D721Med (cell line): ENCODE measurements at regions not wholly inside any gene's neighbourhood (a gene's known extent, or its start where the extent isn't known, plus 50 kb on each side); places are given as distances from the start of the nearest gene placed in this dataset.

Experiments used
- DNase-seq: peaks from one replicate; pipeline ENCODE4 v3.0.0; 2011; ENCODE audit warnings: low spot score; ENCODE audit not compliant: insufficient read length
- FAIRE-seq: peaks from 2 replicates; lab custom pipeline; 2011; peaks lifted over from hg19 to GRCh38; lab: Jason Lieb, UNC
- CTCF ChIP-seq: IDR thresholded peaks from 2 replicates; pipeline ENCODE4 v1.5.1; 2012; ENCODE audit warnings: mild to moderate bottlenecking, control low read depth; ENCODE audit not compliant: insufficient read depth; ENCODE audit errors: missing control alignments

GRCh38 chr1:61604261-61604660, 120.7 kb downstream of the TM2D1 start:
- FAIRE-seq = no peak
- no peak for TF ChIP-seq CTCF
- no peak for DNase-seq

GRCh38 chr1:61602663-61603062, 122.3 kb downstream of the TM2D1 start:
- no peak for FAIRE-seq
- no peak for TF ChIP-seq CTCF

GRCh38 chr1:61597601-61598000, 127.3 kb downstream of the TM2D1 start:
- TF ChIP-seq CTCF = no peak
- DNase-seq (no peak), FAIRE-seq (no peak)

More at GRCh38 chr1:61602663-61603062, 122.3 kb downstream of the TM2D1 start:
- DNase-seq = no peak

GRCh38 chr1:61593331-61593730, 131.6 kb downstream of the TM2D1 start:
- no peak for DNase-seq
- no peak for TF ChIP-seq CTCF
- no peak for FAIRE-seq

- TF ChIP-seq CTCF = no peak
- FAIRE-seq = no peak
- DNase-seq = no peak
These were observed 133.6 kb downstream of the TM2D1 start for GRCh38 chr1:61591351-61591750.

GRCh38 chr1:61588736-61589672, 135.9 kb downstream of the TM2D1 start:
- DNase-seq = no peak
- TF ChIP-seq CTCF = peak; percentile 88
- FAIRE-seq = peak; percentile 77

GRCh38 chr1:61585714-61586113, 139.2 kb downstream of the TM2D1 start:
- FAIRE-seq (no peak), DNase-seq (no peak)
- TF ChIP-seq CTCF = no peak
